GM12865 (cell line): ENCODE measurements at regions not wholly inside any gene's neighbourhood (a gene's known extent, or its start where the extent isn't known, plus 50 kb on each side); places are given as distances from the start of the nearest gene placed in this dataset.

Source experiments
- DNase-seq: peaks from one replicate; pipeline ENCODE4 v3.0.0; 2010; ENCODE audit warnings: low read depth
- H3K4me3 ChIP-seq: 2 replicates; pipeline ENCODE4 v1.5.1; 2011; ENCODE audit warnings: mild to moderate bottlenecking, low read depth, low read length, control low read depth
- CTCF ChIP-seq: IDR thresholded peaks from 2 replicates; pipeline ENCODE4 v1.5.1; 2011; ENCODE audit warnings: low read length, control low read depth, low read depth, inconsistent platforms; ENCODE audit not compliant: insufficient read depth; ENCODE audit errors: missing control alignments

- no peak for DNase-seq
- no peak for TF ChIP-seq CTCF
- H3K4me3 ChIP-seq: no peak overlapping the region
Observed at GRCh38 chr2:192314800-192315481, 120.2 kb upstream of the TMEFF2 start.

GRCh38 chr2:192313773-192314172, 119.0 kb upstream of the TMEFF2 start:
- no peak overlapping the region for H3K4me3 ChIP-seq
- no peak for DNase-seq
- TF ChIP-seq CTCF: no peak

GRCh38 chr2:192311701-192312460, 117.1 kb upstream of the TMEFF2 start:
- DNase-seq: no peak
- no peak for TF ChIP-seq CTCF
- no peak overlapping the region for H3K4me3 ChIP-seq

GRCh38 chr2:192307530-192307929, 112.8 kb upstream of the TMEFF2 start:
- no peak for DNase-seq
- no peak for TF ChIP-seq CTCF
- H3K4me3 ChIP-seq: no peak overlapping the region

GRCh38 chr2:192298664-192299063, 103.9 kb upstream of the TMEFF2 start:
- TF ChIP-seq CTCF: no peak
- no peak for DNase-seq
- H3K4me3 ChIP-seq: no peak overlapping the region

GRCh38 chr2:192292478-192292877, 97.7 kb upstream of the TMEFF2 start:
- no peak overlapping the region for H3K4me3 ChIP-seq
- DNase-seq: no peak
- no peak for TF ChIP-seq CTCF
